Right atrium auricular region (tissue), 2 donors: ENCODE measurements at regions not wholly inside any gene's neighbourhood (a gene's known extent, or its start where the extent isn't known, plus 50 kb on each side); places are given as distances from the start of the nearest gene placed in this dataset.

Experiments used
- DNase-seq: peaks from one replicate; pipeline ENCODE4 v3.0.0-alpha.2; 2019; ENCODE audit warnings: low spot score
- H3K27ac ChIP-seq, 2 donors: fragments of 200-600 bp; sonication (generic); 1 replicate in 1 of 2; 2 replicates in 1 of 2; pipeline ENCODE4 v1.5.1; 2016 to 2019
- H3K27me3 ChIP-seq, 2 donors: fragments of 200-600 bp; sonication (generic); one replicate each; pipeline versions ENCODE4 v1.5.1 to v1.6.0; 2017 to 2019
- H3K36me3 ChIP-seq: fragments of 200-600 bp; sonication (generic); one replicate; pipeline ENCODE4 v1.5.1; 2016
- H3K4me1 ChIP-seq, 2 donors: fragments of 200-600 bp; sonication (generic); one replicate each; pipeline versions ENCODE4 v1.5.1 to v1.6.0; 2017 to 2019
- H3K4me3 ChIP-seq, 2 donors: fragments of 200-600 bp; sonication (generic); 1 replicate in 1 of 2; 2 replicates in 1 of 2; pipeline ENCODE4 v1.5.1; 2017 to 2019; ENCODE audit warnings: mild to moderate bottlenecking in 1 of 2, moderate library complexity in 1 of 2
- H3K9me3 ChIP-seq, 2 donors: fragments of 200-600 bp; sonication (generic); one replicate each; pipeline ENCODE4 v1.5.1; 2019
- CTCF ChIP-seq, 2 donors: fragments of 200-600 bp; sonication (generic); IDR thresholded peaks; one replicate each; pipeline ENCODE4 v1.5.1; 2019; ENCODE audit warnings: antibody characterized with exemption in 2 of 2

DNA sequence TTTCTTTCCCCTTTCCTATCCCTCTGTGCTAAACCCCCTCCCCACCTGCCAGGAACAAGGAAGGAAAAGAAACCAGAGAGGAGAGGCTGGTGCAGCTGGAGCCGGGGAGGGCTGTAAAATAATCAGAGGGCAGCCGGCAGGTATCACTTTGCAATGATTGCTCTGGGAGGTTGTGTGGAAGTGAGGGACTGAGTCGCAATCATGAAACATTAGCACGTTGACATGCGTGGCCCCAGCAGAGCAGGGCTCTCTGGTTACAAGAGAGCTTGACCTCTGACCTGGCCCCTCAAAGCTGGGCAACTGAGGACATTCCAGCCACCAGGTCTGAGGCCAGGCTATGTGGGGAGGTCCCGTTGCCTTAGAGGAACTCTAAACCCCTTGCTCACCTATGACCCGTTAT is 170.8 kb upstream of the BDNF start:
- no peak overlapping the region for H3K4me3 ChIP-seq
- no peak for TF ChIP-seq CTCF (IDR thresholded peaks at IDR 0.05)
- no peaks in the 10 kb centered on the region for H3K36me3 ChIP-seq
- no peaks in the 10 kb centered on the region for H3K27me3 ChIP-seq
- DNase-seq: no peak
- peaks cover 0 to 12% of the 10 kb centered on the region in 2 donors for H3K9me3 ChIP-seq
- no peak overlapping the region for H3K27ac ChIP-seq
- H3K4me1 ChIP-seq: peaks cover 0 to 5% of the 10 kb centered on the region in 2 donors

GRCh38 chr11:27869701-27870100 is 169.4 kb upstream of the BDNF start:
- Histone ChIP-seq H3K27ac (no peak overlapping the region), H3K4me1 (no peaks in the 10 kb centered on the region), H3K9me3 (peaks cover 0 to 12% of the 10 kb centered on the region in 2 donors), H3K4me3 (no peak overlapping the region), H3K36me3 (no peaks in the 10 kb centered on the region), H3K27me3 (no peaks in the 10 kb centered on the region)
- DNase-seq: no peak
- TF ChIP-seq CTCF (IDR thresholded peaks at IDR 0.05): no peak

DNA sequence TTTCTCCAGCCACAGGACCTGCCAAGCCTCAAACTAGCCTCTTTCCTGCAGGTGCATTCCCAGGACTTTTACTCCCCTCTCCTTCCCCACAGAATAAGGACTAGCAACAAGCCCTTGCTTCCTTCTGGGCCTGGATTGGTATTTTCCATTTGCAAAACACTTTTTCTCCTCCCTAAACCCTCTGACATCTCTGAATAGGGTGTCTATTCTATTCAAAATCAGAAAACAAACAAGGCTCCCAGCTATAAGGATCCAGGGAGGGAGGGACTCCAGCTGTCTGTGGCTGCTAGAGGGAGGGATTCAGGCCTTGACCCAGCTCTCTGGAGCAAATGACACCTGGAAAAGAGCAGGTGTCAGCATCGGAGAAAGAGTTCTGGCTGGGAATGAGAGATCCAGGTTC is 168.5 kb upstream of the BDNF start:
- DNase-seq: no peak
- no peak overlapping the region for H3K27ac ChIP-seq
- no peak for TF ChIP-seq CTCF (IDR thresholded peaks at IDR 0.05)
- H3K27me3 ChIP-seq: no peaks in the 10 kb centered on the region
- H3K4me3 ChIP-seq: no peak overlapping the region
- no peaks in the 10 kb centered on the region for H3K4me1 ChIP-seq
- peaks cover 0 to 12% of the 10 kb centered on the region in 2 donors for H3K9me3 ChIP-seq
- no peaks in the 10 kb centered on the region for H3K36me3 ChIP-seq

GRCh38 chr11:27868226-27868625 is 168.0 kb upstream of the BDNF start:
- no peaks in the 10 kb centered on the region for H3K36me3 ChIP-seq
- TF ChIP-seq CTCF (IDR thresholded peaks at IDR 0.05): no peak

GRCh38 chr11:27865105-27865504 is 164.8 kb upstream of the BDNF start:
- H3K27me3 ChIP-seq: no peaks in the 10 kb centered on the region
- no peaks in the 10 kb centered on the region for H3K36me3 ChIP-seq
- no peak overlapping the region for H3K4me3 ChIP-seq
- DNase-seq: no peak
- no peak for TF ChIP-seq CTCF (IDR thresholded peaks at IDR 0.05)
- H3K9me3 ChIP-seq: no peaks in the 10 kb centered on the region
- no peaks in the 10 kb centered on the region for H3K4me1 ChIP-seq
- H3K27ac ChIP-seq: no peak overlapping the region

More at GRCh38 chr11:27868226-27868625, 168.0 kb upstream of the BDNF start:
- no peaks in the 10 kb centered on the region for H3K4me1 ChIP-seq
- no peak overlapping the region for H3K27ac ChIP-seq
- no peaks in the 10 kb centered on the region for H3K27me3 ChIP-seq
- no peak for DNase-seq
- peaks cover 0 to 12% of the 10 kb centered on the region in 2 donors for H3K9me3 ChIP-seq
- no peak overlapping the region for H3K4me3 ChIP-seq

DNA sequence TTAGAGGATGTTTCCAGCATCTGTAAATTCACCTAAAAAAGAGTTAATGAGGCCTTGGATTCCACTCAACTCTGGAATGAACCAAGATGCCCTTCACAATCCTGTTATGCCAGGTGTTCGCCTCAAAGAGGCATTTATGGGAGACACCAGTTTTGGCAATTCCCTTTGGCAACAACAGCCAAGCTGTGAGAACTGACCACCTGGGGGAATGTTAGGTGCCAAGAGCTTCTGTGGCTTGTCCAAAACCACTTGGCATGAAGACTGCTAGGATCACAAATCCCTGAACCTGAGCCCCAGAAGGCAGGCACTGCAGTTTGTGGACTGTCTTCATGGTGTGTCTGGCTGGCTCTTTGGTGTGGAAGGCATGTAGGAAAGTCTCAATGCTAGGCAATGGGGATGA is 164.4 kb upstream of the BDNF start:
- Histone ChIP-seq H3K36me3 (no peaks in the 10 kb centered on the region), H3K4me1 (no peaks in the 10 kb centered on the region), H3K27me3 (no peaks in the 10 kb centered on the region), H3K4me3 (no peak overlapping the region), H3K9me3 (no peaks in the 10 kb centered on the region), H3K27ac (no peak overlapping the region)
- TF ChIP-seq CTCF (IDR thresholded peaks at IDR 0.05): no peak
- no peak for DNase-seq
